ENCODE measurements at regions not wholly inside any gene's neighbourhood (a gene's known extent, or its start where the extent isn't known, plus 50 kb on each side); places are given as distances from the start of the nearest gene placed in this dataset.

DNA sequence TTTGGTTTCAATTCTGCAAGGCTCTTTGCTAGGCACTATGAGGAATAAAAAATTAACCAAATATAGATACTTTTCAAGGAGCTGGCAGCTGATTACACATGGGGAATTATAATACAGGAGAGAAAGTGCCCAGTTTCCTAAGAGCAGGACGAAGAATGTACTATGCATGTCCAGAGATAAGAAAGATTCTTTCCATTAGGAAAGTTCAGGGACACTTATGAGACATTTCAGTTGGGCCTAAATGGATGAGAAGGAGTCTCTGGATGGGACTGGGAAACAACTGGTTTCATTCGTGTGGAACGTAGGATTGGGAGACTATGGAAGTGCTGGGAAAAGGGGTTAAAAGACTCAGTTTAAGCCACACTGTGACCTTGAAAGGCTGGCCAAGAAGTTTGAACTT lies 63.5 kb upstream of the MROH9 start:
- no peak overlapping the region for H3K4me3 ChIP-seq (ENCODE audit: low read depth, low read length)
- DNase-seq (ENCODE audit: low read depth, low spot score), result no peak
- in situ Hi-C loops (cut with HindIII; ENCODE audit: low sequenced_read_pairs), result no loop called here
- TF ChIP-seq, protein P1, sequence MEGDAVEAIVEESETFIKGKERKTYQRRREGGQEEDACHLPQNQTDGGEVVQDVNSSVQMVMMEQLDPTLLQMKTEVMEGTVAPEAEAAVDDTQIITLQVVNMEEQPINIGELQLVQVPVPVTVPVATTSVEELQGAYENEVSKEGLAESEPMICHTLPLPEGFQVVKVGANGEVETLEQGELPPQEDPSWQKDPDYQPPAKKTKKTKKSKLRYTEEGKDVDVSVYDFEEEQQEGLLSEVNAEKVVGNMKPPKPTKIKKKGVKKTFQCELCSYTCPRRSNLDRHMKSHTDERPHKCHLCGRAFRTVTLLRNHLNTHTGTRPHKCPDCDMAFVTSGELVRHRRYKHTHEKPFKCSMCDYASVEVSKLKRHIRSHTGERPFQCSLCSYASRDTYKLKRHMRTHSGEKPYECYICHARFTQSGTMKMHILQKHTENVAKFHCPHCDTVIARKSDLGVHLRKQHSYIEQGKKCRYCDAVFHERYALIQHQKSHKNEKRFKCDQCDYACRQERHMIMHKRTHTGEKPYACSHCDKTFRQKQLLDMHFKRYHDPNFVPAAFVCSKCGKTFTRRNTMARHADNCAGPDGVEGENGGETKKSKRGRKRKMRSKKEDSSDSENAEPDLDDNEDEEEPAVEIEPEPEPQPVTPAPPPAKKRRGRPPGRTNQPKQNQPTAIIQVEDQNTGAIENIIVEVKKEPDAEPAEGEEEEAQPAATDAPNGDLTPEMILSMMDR (IDR thresholded peaks at IDR 0.05; ENCODE audit: low read depth, low read length), result no peak

DNA sequence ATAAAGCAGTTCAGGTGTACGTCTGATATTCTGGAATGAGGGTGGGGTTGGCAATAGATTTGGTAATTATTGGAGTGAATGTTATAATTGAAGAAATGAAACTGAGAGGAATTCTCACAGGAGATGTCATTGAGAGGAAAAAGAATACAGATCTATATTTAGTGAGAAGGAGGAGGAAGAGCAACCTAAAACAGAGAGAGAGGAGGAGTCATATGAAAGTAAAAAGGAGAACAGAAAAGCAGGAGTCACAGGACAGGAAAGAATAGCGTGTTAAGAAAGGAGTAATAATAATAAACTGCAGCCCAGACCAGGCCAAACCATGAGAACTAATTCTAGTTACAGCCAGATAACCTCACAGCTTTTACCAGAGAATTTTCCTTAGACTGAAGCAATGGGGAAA lies 62.7 kb upstream of the MROH9 start:
- no peak overlapping the region for H3K4me3 ChIP-seq (ENCODE audit: low read depth, low read length)
- TF ChIP-seq, protein P1 (IDR thresholded peaks at IDR 0.05; ENCODE audit: low read depth, low read length), result no peak
- in situ Hi-C loops (cut with HindIII; ENCODE audit: low sequenced_read_pairs), result no loop called here
- no peak for DNase-seq (ENCODE audit: low read depth, low spot score)

DNA sequence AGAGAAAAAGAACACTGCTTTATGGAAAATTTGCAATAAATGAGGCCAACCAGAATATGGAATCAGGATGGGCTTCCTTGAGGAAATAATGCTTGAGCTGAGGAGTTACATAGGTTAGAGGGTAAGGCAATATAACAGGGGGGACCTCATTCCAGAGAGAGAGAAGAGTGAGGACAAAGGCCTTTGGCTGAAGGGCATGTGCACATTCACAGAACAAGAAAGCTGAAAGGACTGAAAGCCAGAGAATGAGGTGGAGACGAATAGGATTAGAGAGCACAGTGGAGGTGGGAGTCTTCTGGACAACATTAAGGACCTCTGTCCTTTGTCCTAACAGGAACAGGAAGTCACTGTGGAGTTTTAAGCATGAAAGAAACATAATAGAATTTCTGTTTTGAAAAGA lies 60.7 kb upstream of the MROH9 start:
- DNase-seq (ENCODE audit: low read depth, low spot score), result no peak
- in situ Hi-C loops (cut with HindIII; ENCODE audit: low sequenced_read_pairs), result no loop called here
- no peak overlapping the region for H3K4me3 ChIP-seq (ENCODE audit: low read depth, low read length)
- TF ChIP-seq, protein P1 (IDR thresholded peaks at IDR 0.05; ENCODE audit: low read depth, low read length), result no peak

DNA sequence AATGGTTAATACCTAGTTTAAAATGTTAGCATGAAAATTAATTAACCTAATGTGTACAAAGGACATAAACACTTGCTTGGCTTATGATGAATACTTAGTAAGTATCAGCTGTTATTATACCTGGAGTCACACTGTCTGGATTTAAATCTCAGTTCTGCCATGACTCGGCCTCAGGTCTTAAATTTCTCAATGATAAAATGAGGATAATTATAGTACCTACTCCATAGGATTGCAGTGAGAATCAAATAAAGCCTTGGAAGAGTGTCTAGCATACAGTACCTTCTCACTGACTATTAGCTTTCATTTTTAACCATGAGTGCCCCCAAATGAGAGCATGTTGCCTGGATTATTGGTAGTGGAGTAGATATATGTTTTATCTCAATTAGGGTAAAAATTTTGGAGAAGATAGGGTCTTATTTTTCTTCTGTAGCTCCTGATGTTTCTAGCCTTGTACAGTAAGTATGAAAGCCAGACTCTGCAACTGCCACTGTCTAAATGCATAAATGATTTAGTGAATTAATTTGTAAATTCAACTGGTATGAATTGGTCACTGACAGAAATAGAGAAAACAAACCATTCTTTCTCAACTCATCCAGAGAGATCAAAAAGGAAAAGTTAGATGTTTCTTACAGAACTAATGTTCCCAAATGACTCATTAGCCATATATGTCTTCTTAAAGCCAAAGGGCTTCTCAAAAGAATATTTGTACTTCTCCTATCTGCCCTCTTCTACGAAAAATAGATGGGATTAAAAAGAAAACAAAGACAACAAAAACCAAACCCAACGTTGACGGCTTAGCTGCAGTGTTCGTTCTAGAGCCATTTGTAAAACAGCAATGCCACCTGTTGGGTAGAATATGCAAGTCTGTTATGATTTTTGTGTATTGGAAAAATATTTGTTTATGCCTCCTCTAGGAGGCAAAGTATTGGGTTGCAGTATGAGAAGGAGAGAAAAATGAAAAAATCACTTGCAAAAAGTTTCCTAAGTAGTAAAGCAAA lies 53.8 kb upstream of the MROH9 start:
- TF ChIP-seq, protein P1 (IDR thresholded peaks at IDR 0.05; ENCODE audit: low read depth, low read length), result peak; percentile 56
- H3K4me3 ChIP-seq (ENCODE audit: low read depth, low read length), result no peak overlapping the region
- DNase-seq (ENCODE audit: low read depth, low spot score), result peak; percentile 66
- in situ Hi-C loops (cut with HindIII; ENCODE audit: low sequenced_read_pairs), result no loop called here
